CD4-positive, alpha-beta T cell treated with Interleukin-2 at 100 ng/mL for 4 hours (primary cell): ENCODE measurements at regions not wholly inside any gene's neighbourhood (a gene's known extent, or its start where the extent isn't known, plus 50 kb on each side); places are given as distances from the start of the nearest gene placed in this dataset.

Source experiments
- DNase-seq: peaks from one replicate; pipeline ENCODE4 v3.0.0-alpha.2; 2020; ENCODE audit warnings: low spot score

DNA sequence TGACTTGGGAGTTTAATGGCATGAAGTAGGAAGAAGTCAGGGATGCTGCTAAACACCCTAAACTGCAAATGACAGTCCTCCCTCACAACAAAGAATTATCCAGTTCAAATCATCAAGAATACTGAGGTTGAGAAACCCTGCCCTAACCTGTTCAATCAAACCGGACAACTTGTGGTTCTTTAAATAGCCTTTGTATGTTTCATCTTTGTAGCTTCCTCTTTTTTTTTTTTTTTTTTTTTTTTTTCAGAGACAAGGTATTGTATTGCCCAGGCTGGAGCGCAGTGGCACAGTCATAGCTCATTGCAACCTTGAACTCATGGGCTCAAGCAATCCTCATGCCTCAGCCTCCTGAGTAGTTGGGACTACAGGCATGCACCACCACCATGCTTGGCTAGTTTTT lies 52.5 kb upstream of the TTC29 start:
- no peak for DNase-seq

DNA sequence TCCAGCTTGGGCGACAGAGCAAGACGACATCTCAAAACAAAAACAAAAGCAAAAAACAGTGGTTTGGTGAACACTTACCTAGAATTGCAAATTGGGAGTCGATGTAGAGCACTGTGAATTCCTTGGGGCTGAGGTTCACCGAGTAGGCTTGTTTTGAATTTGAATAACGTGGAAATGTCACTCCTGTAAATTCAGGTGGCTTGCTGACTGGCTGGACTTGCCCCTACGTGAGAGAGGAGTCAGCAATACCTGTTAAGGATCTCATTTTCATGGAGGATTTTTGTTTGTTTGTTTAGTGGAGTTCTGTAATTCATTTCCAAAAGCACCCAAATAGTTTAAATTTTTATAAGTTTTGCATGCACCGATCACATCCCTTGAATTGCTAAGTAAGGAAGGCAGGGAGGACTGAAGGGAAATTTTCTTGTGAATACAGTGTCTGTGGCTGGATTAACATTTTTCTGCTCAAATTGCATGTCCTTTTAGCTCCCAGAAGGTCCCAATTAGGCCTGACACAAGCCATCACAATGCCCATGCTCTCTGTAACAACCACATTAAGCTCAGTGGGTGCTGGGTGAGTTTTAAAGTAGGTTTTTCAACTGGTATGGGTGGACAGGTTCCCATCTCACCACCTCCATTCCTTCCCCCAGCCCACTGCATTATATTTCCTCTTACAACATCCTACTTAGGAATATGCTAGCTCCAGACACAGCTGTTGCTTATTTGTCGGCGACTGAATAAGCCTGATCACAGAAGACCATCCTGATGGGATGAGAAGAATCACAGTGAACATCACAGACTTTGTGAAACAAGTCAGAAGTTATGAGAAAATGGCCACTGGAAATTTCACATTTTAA lies 58.5 kb upstream of the TTC29 start:
- no peak for DNase-seq

DNA sequence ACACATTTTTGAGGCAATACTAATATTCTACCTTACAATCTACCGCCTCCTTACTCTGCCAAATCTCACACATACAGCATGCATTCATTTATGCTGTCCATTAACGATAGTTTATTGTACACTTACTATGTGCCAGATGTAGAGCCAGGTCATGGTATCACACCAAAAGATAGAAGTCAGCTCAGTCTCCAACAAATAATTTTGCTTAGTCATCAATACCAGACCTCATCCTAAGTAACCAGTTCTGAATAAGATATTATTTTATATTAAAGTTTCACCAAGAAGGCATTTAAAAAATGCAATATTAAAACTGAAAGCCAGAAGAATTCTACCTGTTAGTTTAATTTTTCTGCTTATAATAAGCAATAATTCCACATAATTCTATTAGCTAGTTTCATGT lies 60.6 kb upstream of the TTC29 start:
- DNase-seq, result no peak

DNA sequence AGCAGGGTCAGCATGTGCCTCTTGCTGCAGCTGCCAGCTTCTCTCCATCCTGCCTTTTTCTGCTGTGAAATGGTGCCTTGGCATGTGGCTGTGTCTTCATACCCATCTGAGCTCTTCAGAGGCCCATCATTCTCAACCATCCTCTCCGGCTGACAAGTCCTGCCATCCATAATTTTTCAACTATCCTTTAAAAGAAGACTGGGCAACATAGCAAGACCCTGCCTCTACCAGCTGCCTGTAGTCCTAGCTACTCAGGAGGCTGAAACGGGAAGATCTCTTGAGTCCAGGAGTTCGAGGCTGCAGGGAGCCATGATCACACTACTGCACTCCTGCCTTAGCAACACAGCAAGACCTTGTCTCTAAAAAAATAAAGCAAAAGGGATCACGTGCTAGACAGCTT lies 64.2 kb upstream of the TTC29 start:
- DNase-seq, result no peak

DNA sequence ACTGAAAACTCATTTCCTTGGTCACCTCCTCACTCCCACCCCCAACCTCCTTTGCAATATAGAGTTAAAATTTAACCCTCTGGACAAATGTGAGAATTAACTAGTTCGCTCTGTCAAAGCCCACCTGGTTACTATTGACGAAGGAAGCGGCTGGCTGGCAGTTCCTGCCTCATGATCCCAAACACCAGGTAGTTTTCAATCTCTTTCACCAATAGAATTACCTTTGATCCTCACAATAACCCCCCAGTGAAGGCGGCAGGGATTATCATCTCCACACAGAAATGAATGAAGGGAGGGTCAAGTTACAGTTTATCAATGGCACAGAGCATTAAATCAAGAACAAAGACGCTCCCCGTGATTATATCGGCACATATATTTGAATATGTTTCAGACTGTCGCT lies 65.7 kb upstream of the TTC29 start:
- DNase-seq, result no peak

DNA sequence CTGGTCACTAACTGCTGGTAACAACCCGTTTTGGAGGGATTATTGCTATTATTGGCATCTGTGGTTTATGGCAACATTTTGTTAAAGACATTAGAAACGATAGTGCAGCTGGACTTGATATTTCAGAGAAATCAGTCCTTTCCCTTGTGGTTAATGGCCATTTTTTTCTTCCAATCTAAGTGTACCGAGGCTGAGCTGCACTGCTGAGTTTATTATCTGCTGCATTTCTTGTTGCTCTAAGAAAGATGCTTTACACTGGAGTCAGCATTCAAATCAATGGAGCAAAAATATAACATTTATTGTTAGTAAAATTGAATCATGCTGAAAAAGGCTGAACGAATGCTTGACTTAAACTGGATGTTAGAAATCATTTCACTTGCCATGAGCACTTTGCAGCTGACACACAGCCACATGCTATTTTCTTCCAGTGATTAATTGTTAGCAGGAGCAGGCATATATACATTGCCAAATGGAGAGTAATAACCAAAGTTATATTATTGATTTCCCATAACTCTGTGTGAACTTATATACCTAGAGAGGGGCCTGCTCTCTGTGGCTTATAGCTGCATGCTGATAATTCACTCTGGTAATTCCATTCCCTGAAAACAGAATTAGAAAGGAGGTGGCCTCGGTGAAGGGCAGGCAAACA lies 66.5 kb upstream of the TTC29 start:
- DNase-seq, result no peak

DNA sequence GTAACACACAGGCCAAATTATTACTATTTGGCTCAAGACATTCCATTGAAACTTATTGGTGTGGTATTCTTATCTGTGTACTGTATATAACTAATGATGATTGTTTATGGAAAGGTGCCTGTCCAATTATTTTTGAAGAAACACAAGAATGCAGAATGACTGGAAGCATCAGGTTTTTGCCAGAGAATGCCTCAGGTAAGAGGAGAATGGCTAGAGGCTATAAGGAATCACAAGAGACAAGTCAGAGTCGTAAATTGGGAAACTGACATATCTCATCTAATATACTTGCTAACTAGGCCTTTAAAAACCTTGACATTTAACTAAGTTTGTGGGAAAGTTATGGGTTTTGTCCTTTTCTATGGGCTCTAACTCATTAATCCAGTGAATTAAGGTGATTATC lies 69.3 kb upstream of the TTC29 start:
- DNase-seq, result no peak

DNA sequence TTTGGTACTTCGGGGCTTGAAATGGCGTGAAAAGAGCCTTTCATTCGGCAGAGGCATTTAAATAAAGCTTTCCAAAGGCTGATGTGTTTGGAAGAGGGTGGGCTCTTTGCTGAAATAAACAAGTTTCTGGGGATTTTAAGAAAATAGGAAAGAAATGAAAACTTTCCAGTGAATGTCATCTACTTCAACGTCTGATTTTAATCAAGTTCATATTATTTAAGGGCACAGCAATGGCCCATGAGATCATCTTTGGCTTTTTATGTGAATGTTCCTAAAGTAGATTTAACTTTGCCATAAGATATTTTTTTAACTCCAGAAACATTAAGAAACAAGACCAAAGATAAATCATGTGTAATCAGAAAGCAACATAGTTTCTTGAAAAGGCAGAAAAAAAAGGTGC lies 69.8 kb upstream of the TTC29 start:
- DNase-seq, result no peak

DNA sequence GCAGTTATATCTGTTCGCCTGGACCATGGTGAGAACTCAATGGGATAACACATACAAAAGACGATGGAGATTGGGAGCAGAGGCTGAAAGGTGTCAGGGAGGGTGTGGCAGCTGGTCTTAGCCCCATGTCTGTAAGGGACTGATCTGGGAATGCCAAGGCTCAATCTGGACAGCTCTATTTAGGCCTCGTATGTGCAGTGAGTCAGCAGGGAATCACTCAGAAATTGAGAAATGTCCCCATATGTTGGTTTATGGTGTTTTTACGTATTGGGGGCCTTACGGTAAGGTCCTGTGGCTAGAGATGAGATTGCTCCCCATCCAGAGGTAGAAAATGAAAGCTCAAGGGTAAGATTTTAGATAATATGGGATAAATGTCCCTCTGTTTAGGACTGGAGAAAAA lies 71.4 kb upstream of the TTC29 start:
- no peak for DNase-seq

DNA sequence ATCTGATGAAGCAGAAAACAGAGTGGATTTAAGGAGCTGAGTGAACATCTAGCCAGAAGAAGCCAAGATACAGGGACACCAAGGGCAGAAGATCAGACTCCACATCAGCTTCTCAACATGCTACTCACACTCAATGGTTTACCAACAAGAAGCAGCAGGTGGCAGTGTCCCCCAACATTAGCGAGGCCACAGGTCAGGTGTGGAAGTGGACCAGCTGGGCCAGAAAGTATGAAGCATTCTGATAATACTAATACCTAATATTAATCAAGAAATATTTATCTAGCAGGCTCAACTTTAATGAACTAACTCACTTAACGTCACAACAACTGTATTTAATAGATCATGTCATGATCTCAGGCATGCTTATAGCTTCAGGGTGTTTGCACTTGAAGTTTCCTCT lies 73.4 kb upstream of the TTC29 start:
- peak; percentile 50 for DNase-seq

DNA sequence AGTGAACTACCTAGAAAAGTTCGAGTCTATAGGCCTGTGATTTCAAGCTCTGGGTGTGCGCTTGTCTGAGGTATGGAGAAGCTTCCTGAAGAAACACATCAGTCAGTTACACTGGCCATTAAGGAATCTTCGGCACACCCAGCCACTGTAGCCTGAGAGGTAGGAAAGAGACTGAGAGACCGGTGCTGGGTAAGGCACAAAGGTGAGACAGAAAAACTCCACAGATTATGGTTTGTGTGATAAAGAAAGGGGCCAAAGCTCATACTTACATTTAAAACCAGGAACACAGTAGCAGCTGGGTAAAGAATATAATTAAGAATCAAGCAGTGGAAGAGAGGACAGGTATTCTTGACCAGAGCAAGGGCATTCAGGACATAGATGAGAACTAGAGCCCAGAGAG lies 74.8 kb upstream of the TTC29 start:
- no peak for DNase-seq

DNA sequence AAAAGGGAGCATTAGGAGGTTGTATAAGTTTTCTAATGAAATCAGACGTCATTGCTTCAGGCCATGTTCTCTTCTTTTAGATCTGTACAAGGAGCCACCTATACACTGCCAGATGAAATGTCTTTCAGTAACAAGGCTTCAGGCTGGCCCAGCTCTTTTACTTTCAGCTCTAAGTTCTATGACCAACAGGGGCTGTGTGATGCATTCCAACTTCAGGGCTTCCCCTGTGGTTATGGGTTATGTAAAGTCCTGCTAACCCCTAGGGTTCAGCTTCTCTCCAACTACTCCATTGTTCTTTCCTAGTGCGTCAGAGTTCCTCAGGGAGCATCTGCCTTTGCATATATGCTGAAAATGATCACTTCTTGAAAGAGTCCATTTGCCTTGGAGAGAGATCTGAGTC lies 79.4 kb upstream of the TTC29 start:
- DNase-seq, result no peak

DNA sequence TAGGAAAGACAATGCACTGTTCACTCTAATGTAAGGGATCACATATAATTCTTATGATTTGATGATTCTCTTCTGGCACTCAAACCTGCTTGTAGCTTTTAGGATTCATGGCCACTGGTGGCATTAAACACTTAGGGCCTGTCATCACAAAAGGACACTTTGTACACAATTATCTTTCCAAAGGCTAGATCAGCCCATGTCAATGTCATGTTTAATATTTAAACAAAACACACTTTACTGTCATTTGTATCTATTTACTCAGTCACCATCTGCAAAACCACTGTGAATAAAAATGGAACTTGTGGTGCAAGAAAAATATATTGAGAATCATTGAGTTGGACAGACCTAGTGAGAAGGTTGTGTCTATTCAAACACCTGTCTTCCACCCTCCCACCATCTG lies 83.6 kb upstream of the TTC29 start:
- no peak for DNase-seq

DNA sequence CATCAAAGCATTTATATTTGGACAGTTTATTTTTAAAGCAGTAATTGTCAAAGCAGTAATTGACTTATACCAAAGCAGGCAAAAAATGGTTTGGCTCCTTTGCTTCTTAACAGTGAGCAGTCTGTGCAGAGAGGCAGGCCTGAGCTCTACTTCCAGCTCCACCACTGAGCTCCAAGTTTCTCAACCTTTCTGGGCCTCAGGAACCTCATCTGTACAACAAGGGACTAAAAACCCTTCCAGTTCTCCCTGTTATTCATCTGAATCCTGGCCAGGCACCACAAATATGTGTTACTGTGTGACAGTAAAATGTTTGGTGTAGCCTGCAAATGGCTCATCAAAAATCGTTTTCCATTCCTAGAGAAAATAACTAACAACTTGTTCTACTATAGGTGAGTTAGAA lies 88.7 kb upstream of the TTC29 start:
- DNase-seq, result no peak

DNA sequence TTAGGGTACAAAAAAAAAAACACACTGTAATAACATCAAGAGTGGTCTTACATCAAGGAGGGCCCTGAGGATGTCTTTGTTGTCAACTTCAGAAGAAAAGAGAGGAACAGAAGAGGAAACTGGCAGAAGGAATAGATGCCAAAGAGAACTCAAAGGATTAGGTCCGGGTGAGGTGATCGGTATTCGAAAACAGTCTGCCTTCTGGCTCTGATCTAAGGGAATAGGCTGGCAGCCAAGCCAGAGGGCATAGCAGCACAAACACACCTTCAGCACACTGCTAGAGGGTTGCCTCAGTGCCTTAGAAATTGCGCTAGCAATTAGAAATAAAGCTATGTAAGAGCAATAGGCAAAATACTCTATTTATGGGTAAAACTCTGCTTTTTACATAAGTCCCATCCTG lies 91.4 kb upstream of the TTC29 start:
- no peak for DNase-seq

DNA sequence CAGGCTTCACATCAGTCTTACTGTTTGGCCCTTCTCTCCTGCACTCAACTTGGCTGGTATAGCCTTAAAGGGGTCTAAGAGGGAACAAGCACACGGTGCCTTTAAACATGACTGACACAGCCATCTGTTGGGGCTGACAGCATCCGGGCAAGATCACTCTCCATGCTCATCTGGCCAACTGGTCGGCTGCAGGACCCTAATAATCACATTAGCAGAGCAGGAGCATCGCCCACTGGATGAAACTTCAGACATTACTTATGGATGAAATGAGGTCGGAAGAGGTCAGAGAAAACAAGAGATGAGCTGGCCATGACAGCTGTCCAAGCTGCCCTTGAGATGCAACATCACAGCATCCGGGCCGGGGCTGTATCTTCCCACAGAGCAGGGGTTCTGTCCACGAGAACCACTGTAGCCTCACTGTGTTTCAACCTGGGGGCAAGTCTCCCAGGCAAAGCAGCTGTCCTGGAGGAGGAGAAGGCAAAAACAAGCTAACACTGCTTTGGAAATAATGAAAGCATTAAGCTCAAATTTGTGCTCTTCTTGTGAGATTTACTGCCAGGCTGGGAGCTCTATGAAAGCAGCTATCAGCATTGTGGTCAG lies 94.4 kb upstream of the TTC29 start:
- DNase-seq, result no peak

DNA sequence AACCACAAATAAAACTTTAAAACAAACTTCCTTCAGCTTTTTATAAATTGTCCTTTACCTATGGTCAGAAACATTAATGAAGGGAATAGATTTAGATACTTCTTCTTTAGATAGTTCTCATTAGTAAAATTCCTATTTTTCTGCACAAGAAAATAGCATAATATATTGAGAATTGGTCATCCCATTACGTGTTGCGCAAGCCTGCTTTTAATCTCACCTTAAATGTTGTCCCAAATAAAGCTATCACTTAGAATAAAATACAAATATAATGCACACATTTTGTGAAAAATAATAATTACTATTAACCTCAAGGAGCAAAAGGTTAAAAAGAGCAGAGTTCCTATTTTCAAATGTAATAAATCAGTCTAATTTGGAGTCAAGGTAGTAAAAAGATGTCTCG lies 95.2 kb upstream of the TTC29 start:
- no peak for DNase-seq

DNA sequence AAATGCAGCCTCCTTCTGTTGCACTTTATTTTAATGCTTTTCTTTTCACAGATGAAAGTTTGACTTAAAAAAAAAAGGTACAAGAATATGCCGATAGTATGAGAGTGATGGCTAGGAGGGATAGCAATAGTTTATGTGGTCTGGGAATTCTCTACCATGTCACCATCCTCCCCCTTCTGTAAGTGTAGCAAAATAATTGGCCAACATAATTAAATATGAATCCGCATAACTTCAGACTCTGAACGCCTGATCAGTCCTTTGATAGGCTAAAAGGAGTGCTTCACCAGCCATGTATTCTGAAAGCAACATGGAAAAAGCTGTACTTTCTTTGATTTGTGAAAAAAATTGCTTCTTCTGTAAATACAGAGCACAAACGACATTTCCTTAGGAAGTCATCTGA lies 95.7 kb upstream of the TTC29 start:
- DNase-seq, result no peak

DNA sequence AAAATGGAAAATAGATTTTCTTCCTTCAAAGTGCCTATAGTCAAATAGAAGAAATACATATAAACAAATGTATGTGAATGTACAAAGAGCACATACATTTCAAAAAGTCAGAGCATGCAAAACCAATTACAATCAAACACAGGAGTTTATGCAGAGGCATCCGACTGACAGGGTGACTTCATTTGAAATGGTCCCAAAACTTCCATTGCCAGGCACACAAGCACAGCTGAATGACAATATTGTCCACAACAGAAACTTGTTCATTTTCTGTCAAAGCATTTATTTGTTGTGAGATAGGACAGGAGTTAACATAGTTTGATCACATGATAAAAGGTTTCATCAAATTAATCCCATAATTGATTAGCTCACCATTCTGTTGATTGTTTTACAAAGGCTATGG lies 96.4 kb upstream of the TTC29 start:
- no peak for DNase-seq

DNA sequence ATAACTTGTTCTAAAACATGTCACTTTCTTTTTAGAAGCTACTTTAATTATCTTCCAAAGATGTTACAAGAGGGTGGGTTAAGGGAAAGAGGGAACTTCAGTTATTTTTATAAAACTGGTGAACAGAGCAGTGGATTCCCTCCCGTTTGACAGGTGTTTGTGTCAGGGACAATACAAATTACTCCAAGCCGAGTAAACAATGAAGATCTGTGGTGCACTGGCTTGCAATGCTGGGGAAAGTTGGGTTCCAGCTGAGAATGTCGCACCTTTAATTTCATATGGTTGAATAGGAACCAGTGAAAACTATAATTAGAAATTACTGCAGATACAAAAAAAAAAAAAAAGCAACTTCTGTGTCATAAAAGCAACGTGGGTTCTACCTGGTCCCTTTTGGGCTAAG lies 98.6 kb upstream of the TTC29 start:
- DNase-seq, result no peak

DNA sequence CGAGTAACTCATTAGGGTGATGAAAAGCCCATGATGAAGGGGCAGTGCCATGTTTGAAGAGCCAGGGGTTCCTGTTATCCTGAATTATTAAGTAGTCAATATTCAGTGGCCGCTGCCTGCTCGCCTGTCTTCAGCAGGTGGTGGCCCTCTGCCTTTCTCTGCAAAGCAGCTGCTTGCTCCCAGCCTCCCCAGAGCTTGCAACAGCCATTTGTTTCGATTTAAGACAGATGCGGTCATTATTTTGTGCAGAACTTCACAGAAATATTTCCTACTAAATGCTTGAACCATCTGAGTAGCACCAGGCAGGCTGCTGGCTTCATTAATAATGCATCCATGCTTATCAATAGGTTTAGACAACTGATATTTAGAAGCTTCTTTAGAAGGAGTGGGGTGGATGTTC lies 104.3 kb upstream of the TTC29 start:
- DNase-seq, result no peak

DNA sequence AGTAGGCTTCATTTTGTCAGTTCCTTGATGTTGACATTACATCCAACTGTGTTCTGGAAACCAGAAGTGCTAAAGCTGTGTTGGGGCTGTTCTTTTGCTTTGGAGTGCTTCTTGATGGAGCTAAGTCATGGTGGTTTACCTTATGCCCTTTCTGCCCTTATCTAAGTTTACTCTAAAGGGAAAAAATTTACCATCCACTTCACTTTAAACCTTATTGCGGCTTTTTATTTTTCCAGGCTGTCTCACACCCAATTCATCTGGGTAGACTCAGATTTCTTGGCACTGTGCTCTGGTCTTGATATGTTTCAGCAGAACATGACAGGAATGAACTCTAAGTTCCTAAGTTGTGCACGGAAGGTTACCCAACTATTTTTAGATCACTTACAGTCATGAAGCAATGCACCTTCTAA lies 104.7 kb upstream of the TTC29 start:
- no peak for DNase-seq

DNA sequence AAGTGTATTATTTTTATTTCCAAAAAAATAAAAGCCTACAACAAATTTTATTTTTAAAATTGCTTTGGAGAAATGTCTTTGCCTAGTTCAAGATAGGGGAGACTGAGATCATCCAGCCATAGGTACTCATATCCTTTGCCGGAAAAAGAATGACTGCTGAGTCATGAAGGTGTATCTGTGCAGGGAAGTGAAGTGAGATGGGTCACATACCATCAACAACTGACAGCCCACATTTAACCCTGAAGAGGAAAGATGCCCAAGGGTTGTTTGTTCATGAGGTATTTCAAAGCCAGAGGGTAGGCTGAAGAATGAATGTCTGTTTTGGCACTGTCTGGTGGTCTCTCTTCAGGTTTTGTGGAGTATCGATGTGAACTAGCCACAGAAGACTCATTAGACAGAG lies 106.7 kb upstream of the TTC29 start:
- DNase-seq, result no peak
